ENCODE measurements at regions not wholly inside any gene's neighbourhood (a gene's known extent, or its start where the extent isn't known, plus 50 kb on each side); places are given as distances from the start of the nearest gene placed in this dataset.

DNA sequence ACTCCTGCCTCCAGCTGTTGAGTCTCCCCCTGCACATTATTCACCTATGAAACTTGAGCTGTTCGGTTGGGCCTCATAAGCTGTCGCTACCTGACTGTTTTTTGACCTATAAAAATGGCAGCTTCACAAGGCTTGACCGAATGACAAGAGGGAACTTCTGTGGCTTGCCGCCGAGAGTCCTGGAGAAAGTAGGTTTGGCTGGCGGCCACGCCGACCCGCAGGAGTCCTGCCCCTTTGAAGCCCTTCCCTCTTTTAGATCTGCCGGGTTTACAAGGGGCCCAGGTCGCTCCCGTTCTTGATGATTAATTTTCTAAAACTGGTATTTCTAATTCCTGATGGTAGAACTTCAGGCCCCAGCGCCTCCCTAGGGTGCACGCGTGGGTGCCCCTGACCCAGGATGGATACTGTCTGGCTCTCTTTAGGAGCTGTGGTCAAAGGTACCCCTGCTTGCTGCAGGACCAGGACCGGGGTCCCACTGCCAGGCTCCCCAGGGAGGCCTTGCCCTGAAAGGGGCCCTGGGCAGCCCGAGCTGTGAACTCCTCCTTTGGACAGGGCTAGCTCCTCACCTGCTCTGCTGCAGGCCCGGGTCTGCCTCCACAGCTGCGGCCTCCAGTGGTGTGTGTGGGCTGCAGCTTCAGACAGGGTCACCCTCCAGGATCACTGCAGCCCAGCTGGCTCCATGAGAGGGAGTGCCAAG is 171.8 kb downstream of the CTTN start:
- intact Hi-C loops (cut with micrococcal nuclease) = no loop called here

DNA sequence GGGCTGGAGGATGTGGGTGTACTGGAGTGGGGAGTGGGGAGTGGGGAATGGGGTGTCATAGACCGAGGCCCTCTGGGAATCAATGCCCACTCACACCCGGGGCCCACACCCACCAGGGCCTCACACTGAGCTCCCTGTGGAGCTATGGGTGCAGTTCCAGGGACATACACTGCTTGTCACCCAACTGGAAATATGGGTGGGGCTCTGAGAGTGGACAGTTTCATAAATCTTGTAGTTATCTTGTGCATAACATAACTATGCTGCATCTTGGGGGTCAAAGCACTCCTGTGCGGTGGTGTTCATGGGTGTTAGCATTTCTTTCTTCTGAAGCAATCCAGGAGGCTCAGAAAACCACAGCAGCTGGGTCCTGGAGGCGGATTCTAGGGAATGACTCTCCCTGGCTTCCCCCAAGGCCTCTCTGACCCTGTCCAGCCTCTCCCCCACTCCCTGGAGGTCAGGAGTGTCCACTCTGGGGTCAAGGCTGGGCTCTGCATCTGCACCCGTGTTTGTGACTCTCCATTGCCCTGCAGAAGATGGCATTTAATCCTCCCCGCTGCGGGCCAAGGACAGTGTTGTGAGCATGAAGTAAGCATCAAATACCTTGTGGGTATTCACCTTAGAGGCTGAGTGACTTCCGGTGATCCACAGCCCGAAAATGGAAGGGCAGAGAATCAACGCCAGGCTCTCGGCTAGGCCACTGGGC is 172.5 kb downstream of the CTTN start:
- intact Hi-C loops (cut with micrococcal nuclease) = no loop called here

DNA sequence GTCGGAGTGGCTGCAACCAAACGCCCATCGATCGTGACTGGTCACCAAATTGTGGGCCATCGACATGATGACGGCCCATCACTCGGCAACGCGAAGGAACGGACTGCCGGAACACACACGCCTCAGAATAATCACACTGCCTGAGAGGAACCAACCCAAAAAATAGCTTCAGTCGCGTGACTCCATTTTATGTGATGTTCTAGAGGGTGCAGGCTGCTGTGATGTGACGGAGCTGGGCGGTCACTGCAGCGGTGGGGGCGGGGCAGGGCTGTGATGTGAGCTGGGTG is 174.6 kb downstream of the CTTN start:
- intact Hi-C loops (cut with micrococcal nuclease) = no loop called here

DNA sequence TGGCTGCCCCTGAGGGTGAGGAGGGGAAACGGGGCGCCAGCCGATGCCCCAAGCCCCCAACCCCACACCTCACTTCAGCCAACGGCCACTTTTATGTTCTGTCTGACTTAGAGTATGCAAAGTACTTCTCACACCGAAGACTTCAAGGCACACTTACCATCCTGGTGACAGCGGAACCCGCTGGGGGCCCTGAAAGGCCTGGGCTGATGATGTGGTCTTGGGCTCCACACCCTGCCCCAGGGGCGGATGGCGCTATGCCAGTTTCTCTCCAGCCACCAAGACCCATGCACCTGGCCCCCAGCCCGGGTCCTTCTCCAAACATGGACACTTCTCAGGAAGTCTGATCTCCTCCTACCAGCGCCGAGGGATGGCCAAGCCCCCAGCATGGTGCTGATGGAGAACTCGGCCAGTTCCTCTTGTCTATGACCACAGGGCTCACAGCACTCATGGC is 175.4 kb downstream of the CTTN start:
- intact Hi-C loops (cut with micrococcal nuclease) = no loop called here

DNA sequence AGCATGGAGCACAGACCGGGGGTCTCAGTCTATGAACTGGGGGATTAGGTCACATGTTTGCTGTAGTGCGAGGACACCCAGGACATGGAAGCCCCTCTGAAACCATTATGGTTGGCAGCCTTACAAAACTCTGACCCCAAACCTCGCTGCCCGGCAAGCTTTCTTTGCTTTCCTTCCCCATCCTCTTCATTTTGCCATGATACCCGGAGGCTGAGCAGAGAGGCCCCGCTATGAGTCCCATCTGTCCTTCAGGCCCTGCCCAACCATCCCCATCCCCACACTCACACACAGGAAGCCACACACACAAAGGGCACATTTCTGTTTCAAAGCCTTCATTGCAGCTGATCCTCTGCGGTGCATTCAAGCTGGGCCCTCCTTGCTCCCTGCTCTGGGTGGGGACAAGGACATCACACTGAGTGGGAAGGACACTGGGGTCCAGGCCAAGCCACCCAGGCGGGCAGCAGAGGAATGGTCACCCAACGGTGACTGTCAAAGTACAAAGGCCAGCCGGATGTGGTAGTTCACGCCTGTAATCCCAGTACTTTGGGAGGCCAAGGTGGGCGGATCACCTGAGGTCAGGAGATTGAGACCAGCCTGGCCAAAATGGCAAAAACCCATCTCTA is 176.5 kb downstream of the CTTN start:
- intact Hi-C loops (cut with micrococcal nuclease) = no loop called here

DNA sequence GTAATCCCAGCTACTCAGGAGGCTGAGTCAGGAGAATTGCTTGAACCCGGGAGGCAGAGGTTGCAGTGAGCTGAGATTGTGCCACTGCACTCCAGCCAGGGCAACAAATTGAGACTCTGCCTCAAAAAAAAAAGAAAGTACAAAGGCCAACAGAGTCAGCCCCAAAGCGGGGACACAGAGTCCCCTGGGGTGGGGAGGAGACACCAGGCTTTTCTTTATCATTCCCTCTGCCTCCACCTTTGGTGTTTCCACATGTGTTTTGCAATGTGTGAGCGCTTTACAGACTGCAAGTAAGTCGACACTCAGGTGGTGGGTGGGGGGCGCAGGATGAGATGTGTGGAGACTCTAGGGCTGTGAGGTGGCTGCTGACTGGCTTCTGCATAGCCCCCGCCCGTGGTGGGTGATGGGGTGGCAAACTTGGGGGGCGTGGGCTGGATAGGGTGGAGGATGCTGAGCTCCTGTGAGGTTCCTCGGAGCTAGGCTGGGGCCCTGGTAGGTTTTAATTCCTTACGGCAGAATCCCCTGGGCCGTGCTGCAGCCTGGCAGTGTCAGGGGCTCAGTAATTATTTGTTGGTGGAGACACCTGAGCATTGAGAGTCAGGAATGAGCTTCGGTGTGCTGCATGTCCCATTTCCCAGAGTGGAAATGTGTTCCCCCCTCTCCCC is 177.2 kb downstream of the CTTN start:
- intact Hi-C loops (cut with micrococcal nuclease) = no loop called here

DNA sequence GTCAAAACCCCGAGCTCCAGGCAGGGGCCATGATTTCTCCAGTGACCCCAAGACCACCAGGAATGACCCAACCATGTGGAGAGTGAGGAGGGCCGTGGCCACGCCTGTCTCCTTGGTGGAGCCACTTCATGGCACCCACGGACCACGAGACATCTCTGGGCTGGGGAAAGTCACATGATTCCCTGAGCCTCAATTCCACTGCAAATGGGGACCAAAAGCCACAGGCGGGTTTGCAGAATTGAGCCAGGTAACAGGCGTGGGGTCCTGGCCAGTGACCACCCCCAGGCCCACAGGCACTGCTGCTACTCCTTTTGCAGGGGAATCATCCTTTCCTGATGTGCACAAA is 178.9 kb downstream of the CTTN start:
- intact Hi-C loops (cut with micrococcal nuclease) = no loop called here

DNA sequence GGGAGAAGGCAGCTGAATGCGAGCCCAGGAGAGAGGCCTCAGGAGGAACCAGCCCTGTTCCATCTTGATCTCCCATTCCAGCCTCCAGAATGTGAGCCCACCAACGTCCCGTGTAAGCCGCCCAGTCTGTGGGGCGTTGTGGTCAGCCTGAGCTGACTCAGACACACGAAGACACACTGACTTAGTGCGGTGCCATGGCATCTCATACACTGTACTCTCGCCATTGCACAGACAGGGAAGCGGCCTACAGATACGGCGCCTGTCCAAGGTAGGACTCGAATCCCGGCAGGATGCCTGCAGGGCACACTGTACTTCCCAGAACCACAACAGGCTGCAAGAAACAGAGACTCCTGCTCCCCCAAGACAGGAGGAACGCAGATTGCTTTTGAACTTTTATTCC is 179.6 kb downstream of the CTTN start:
- intact Hi-C loops (cut with micrococcal nuclease) = no loop called here

DNA sequence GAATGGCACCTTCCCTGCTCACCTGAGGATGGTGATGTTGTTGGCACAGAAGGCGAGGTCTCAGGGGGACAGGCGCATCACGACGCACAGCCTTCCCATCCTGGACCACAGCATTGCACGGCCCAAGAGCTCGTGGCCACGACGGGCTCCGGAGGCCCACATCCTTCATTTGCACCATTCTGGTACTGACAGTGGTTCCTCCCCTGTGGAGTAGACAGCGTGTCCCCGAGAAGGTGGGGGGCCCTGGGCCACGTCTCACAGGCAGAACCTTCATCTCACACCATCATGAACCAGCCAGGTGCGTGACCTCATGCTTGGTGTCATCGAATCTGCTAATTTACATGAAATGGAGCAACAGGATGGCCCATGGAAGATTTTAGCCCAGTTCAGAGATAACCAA is 180.0 kb downstream of the CTTN start:
- intact Hi-C loops (cut with micrococcal nuclease) = no loop called here

DNA sequence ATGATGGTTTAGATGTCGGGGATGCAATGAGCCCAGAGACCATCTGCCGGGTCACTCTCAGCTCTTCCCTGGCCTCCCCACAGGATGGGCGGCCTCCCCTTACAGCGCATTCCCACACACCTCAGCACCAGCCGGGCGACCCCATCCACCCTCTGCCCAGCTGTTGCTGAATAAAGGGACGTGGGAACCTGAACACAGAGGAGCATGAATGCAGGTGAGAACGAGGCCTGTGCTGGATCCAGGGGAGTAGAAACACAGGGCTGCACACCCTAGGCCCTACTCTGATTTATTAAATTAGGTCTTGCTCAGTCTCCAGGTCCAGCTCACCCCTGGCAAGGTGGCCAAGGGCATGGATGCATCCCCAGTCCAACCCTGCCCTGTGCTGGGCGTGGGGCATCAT is 180.5 kb downstream of the CTTN start:
- intact Hi-C loops (cut with micrococcal nuclease) = no loop called here

DNA sequence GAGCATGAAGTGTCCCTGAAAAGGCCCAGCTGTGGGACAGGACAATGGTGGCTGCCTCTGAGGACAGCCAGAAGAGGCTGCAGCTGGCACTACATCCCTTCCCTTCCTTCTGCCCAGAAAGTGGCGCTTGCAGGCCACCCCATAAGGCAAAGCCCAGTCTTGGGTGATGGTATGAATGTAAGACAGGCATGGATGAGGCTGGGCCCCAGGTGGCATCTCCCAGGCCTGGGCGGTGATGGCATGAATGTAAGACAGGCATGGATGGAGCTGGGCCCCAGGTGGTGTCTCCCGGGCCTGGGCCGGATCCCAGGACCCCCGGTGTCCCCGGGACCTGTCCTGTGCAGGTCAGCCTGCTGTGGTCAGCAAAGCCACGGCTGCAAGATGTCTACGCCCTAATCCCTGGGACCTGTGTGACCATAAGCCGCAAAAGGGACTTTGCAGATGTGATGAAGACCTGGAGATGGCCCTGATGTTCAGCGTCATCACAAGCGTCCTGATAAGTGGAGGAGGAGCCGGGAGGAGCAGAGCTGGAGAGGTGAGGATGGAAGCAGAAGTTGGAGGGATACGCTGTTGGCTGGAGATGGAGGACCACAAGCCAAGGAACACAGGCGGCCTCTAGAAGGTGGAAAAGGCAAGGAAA is 181.1 kb downstream of the CTTN start:
- intact Hi-C loops (cut with micrococcal nuclease) = no loop called here

DNA sequence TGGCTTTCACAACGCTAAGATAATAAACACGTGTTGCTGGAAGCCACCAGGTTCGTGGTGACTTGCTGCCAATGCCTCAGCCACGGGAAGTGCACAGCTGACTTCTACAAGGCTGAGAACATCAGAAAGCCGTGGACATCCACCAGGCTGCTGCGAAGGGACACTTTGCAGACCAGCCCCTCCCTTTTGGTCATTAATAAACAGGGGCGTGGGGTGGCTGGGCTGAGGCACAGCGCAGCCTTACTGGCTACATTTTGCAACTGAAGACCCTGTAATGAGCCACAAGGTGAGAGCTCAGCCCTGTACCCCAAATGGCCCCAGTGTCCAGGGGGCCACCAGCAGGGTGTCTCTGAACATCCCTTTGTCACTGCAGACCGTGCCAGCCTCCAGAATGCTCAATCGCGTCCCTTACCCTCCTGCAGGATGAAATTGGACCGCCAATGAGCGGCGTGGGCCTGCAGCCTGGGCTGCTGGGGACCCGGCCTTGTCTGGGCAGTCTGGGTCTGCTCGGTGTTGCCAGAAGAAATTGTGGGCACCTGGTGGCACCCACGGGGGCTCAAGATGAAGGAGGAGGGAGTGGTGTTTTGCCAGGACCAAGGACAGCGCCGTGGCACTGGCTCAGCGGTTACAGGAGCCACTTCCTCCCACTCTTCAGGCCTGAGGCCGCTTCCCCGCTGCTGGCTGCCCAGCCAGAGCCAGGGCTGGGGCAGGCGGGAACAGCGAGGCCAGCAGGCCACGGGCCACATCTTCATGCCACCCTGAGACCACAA is 181.9 kb downstream of the CTTN start:
- intact Hi-C loops (cut with micrococcal nuclease) = no loop called here

DNA sequence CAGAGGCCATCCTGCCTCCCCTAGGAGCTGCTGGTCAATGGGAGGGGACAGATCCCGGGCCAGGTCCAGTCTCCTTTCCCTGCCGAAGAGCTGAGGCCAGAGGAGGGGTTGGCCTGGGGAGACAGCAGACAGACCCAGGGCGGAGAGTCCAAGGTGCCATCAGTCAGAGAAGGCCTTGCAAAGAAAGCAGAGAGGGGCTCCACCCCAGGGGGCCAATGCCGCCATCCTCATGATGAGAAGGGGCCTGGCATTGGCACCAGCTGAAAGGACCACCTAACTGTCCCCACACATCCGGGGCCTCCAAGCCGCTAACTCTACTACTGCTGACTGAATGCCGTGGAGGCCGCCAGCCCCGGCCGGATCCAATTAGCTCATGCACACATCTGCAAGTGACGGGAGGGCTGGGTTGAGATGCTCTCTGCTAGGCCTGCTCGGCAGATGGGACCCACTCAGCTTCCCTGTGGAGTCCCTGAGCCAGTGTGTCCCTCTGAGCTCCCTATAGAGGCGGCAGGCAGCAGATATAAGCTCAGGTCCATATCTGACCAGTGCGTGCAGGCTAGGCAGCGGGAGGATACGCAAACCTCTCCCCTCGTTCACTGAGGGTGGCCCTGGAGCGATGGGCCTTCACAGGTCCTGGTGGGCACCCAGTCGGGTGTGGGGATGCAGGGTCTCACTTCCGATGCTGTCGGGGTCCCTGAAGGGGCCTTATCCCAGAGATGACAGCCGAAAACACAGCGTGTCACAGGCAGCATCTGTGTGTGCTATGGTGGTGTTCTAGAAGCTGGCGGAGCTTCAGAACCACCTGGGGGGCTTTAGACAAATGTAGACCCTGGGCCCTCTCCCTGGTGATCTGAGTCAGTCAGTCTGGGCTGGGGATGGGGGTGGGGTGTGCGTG is 183.9 kb downstream of the CTTN start:
- intact Hi-C loops (cut with micrococcal nuclease) = no loop called here

DNA sequence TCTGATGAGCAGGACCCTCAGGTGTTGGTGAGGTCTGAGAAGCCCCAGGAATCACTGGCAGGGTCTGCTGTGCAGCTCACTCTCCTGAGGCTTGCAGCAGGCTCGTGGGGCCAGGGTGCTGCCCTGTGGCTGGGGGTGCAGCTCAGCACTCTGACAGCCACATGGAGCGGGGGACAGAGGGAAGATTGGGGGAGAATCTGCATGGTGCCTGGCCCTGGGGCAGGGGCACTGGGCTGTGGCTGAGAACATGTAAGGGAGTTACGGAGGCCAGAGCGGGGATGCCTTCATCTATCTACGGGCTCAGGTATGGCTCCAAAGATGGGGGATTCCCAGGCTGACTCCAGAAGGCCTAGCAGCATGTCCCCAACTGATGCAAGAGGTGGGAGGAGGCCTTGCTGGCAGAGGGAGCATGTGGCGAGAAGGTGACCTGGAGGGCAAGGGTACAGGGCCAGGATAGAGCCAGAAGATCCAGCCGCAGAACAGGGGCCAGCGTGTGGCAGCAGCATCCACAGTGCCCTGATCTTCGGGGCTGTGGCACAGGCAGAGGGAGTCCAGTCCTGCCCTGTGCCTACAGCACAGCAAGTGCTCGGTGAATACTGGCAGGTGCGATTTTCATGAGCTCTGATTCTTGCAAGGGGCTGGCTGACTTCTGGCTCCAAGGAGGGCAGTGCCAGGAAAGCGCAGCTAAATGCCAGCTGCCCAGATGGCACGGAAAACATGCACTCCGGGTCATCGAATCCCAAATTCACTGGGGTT is 184.7 kb downstream of the CTTN start:
- intact Hi-C loops (cut with micrococcal nuclease) = no loop called here

DNA sequence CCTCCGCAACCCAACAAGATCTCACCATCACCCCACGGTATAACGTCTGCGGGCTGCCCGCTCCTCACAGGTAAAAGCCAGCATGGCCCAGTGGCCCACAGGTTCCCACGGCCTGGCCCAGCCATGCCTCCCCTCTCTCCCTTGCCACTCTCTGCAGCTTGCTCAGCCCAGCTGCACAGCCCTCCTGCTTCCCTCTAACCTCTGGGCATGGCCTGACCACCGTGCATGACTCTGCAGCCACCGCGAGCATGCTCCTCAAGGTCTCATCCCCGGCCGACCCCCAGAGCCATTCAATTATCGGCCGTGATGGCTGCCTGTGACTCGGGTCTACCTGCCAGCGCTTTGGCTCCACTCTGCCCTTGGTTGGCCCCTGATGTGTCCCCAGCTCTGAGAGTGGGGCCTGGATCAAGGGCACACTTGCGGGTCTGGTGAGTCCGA is 185.5 kb downstream of the CTTN start:
- intact Hi-C loops (cut with micrococcal nuclease) = no loop called here

DNA sequence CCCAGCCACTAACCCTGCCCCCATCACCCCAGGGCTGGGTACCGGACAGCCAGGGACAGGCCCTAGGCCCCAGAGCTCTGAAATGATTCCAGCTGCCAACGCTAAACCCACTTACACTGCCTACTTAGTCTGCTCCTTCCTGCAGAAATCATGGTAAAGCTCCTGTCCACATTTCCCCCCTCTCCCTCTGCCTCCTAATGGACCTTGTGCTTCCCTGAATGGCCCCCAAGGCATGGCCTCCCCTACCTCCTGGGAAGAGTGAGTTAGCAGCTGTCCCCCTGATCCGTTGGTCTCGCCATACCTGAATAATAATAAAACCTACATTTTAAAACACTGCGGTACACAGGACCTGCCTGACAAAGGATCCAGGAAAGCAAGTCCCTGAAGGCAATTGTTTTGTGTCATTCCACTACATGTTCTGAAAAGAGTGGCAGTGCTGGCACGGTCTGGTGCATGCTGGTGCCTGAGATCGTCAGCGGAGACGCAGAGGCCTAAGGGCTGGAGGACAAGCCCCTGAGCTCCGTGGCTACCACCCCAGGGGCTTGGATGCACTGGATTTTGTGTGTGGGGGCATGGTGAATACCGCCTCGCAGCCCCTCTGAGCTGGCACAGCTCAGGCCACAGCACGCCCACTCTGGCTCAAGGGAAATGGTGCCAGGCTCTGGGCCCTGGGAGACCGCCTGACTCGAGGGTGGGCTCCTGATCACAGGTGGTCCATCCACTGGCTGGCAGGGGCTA is 186.3 kb downstream of the CTTN start:
- intact Hi-C loops (cut with micrococcal nuclease) = no loop called here

DNA sequence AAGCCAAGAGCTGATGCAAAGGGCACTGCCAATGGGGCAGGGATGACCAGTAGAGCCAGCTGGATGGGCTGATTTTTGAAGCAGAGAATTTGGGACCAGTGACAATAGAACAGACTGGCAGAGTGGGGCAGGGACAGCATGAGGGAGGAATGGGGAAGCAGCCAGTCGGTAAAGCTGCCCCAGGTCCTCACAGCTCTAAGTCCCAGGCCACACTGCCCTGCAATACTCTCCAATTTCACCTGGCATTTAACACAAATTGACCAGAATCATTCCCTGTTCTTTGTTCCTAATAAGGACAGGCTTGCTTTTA is 186.9 kb downstream of the CTTN start:
- intact Hi-C loops (cut with micrococcal nuclease) = no loop called here

DNA sequence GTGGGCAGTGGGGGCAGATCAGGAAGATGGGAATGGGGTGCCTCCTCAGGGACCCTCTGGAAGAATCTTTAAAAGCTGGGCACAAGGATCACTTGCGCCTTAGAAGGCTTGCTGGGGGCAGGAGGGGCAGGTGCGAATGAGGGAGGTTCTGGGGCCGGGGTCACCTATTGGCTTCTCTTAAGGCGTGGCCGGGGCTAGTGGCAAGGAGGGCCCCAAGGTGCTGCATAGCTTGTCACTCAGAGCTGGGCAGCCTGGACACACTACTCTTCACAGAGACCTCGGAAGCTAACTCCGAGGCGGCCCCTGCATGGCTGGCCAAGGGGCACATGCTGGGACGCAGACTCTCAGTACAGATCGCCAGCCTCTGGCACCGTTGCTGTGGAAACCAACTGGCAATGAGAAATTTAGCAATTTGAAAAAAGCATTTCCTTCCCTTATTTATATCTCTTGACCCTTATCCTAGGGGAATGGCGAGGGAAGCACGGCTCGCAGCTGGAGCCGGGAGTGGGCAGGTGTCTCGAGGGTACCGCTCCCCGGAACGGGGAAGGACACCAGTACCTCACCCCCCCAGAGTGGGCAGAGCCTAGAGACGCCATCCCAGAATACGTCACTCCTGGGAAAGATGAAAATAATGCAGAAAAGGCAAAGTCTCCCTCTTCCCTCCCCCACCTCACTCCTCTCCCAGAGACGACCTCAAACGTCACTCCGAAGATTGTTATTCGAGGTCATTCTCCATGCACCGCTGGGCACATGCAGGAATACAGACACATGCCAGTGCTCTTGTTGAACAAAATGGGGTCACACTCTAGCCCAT is 188.1 kb downstream of the CTTN start:
- intact Hi-C loops (cut with micrococcal nuclease) = no loop called here

All from T-helper 2 cell treated with Interferon-gamma antibody and Interleukin-4, amounts not matched to agents 100 ng/mL and 5 ng/mL, for 36 hours (primary cell).